ENCODE measurements at regions not wholly inside any gene's neighbourhood (a gene's known extent, or its start where the extent isn't known, plus 50 kb on each side); places are given as distances from the start of the nearest gene placed in this dataset.
"Not testable (repeated sequence)": the region's sequence is repeated elsewhere in the genome, so short reads cannot be mapped to it uniquely, and the experiment has no call there.

DNA sequence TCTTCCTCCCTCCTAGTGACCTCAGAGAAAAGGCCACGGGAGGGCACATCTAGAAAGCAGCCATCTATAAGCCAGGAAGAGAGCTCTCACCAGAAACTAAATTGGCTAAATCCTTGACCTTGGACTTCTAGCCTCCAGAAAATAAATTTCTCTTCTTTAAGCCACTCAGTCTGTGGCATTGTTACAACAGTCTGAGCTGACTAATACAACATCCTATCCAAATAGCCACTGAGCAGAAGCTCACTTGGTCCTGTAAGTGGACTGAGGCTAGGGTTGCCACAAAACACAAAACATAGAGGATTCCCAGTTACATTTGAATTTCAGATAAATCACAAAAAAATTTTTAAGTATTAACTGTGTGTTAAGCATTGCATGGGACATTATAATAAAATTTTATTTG lies 383.4 kb downstream of the MLLT3 start:
- DNase-seq (ENCODE audit: low spot score): no peak

DNA sequence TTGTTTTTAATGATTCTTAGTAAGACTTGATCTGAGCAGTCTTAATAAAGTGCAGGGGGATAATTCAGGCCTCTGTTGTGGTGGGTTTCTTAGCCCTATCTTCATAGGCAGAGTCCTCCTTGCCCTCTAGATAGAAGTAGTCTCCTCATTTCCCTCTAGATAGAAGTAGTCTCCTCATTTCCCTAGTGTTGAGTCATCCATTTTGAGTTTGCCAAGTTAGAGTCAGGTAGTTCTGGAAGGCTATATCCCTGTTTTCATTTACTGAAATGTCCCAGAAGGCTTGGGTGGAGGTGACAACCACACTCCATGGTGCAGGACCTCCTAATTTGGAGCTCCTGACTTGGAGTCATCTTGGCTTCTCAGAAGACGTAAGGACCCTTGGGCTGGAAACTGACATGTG lies 384.6 kb downstream of the MLLT3 start:
- DNase-seq (ENCODE audit: low spot score): no peak

DNA sequence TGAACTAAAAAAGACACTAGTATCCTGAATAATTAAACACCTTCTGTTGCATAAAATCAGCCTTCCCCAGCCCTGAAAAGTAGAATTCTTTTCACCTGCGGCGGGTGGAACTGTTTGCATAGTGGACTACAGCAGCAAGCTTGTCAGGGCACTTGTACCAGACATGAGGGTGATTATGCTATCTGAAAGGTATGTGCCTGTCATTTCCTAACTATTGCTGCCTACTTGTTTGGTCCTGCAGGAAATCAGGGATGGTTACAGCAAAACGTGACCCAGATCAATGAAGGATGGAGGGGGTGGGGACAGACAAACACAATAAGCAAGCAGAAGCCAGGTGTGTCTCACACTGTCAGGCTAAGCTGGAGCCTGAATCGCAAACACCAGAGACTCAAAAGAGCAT lies 385.6 kb downstream of the MLLT3 start:
- DNase-seq (ENCODE audit: low spot score): no peak

DNA sequence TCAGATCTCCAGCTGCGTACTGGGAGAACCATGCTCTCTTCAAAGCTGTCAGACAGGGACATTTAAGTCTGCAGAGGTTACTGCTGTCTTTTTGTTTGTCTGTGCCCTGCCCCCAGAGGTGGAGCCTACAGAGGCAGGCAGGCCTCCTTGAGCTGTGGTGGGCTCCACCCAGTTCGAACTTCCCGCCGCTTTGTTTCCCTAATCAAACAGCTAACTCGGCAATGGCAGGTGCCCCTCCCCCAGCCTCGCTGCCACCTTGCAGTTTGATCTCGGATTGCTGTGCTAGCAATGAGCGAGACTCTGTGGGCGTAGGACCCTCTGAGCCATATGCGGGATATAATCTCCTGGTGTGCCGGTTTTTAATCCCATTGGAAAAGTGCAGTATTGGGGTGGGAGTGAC lies 387.1 kb downstream of the MLLT3 start:
- not testable (repeated sequence) for DNase-seq (ENCODE audit: low spot score)

DNA sequence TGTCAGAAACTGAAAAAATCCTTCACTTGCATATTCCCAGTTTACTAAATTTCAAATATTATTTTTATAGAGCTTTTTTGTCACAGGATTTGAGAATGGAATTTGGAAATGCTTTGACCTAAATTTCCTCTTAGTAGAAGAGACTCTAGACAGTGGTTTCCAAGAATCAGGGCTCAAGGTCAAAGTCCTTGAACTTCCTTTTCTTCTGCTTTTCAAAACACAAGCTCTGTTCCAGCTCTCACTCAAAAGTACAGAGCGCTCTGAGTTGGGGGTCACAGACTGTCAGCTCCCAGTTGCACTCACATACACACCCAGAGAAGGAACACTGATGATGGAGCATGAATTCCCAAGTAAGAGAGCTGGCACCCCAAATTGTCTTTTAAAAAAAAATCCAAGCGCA lies 394.2 kb downstream of the MLLT3 start:
- DNase-seq (ENCODE audit: low spot score): no peak

DNA sequence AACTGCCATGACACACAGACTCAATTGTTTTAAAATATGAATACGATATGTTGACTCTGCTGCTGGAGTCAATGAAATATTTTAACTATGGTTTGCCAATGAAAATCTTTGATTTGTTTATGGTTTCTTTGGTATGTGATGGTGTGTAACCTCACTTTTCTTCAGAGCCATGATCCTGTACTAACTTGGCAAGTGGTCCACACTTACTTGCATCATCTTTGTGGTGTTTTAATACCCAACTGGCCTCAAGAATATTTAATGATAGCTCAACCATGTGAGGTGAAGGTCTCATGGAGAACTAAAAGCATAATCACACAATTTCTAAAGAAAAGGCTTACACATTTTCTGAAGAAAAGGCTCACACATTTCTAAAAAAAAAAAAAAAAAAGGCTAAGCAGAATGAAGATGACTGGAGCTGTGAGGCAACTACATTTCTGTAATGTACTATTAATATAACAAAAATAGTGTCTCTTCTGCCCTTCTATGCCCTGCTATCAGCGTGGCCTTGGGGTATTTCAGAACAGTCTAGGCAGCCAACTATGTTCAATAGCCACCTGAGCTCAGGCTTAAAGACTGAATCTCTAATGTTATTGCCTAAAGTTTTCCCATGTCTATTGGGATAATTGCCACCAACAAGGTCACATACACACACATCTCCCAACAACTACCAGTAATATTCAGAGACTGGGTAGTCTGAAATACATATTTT lies 395.0 kb downstream of the MLLT3 start:
- DNase-seq (ENCODE audit: low spot score): no peak

DNA sequence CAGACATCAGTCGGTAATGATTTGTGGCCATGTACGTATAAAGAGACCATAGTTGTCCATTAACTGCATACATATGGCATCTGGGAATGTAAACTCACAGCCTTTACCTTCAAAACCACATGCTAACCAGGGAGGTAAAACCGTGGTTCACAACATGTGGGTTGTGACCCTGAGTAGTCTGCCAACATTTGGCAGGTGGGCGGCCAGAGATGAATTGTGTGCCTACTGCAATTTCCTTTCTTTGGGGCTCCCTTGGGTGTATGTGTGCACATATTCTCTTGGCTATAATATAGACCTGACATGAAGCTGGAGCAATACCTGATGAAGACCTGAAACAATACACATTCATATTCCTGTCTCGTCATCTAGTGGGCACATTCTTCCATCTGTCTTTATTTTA lies 396.0 kb downstream of the MLLT3 start:
- no peak for DNase-seq (ENCODE audit: low spot score)

DNA sequence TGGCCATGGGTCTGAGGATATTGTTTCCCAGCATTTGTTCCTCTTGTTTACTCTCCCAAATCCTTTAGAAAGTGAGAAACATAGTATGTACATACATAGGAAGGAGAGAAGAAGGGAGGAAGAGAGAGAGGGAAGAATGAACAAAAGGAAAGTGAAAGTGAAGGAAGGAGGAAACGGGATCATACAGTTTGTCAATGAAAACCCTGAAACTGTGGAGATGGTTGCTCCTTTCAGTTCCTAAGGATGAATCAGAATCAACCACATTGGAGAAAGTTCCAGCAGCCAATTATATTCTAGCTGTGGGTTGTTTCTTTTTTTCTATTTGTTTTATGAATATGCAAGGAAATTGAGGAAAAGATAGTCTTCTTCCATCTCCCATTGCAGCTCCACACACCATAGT lies 396.5 kb downstream of the MLLT3 start:
- DNase-seq (ENCODE audit: low spot score): no peak

DNA sequence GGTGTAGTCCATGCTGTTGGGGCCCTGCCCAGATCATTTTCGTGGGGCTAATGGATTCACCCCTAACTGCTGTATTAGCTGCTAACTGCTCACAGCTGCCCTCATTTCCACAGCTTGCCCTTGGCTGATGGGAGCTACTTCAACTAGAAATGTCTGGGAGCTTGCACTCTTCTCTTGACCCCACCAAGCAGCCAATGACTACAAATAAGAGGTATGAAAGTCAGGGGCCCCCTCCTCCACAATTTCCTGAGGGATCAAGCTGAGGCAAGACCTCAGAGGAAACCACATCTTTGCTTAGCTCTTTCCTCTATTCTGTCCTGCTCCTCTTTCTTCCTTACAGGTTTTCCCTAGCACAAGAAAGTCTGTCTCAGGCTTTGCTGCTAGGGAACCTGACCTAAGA lies 397.5 kb downstream of the MLLT3 start:
- no peak for DNase-seq (ENCODE audit: low spot score)

DNA sequence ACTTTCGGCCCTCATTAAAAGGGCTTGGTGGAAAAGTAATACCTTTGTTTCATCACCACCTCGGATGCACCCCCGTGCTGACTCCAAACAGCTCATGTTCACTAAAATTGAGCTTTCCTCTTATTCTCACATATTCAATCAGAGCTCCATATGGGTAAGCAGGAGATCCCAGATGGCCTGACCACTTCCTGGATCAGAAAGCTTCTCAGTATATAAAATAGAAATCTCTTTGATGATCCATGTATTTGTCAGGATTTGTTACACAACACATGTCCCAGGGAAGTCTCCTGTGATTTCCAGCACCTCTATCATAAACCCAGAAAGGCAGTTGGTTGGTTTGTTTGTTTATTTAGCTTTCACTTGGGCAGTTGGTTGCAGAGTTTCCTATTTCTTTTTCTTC lies 402.0 kb downstream of the MLLT3 start:
- DNase-seq (ENCODE audit: low spot score): no peak

DNA sequence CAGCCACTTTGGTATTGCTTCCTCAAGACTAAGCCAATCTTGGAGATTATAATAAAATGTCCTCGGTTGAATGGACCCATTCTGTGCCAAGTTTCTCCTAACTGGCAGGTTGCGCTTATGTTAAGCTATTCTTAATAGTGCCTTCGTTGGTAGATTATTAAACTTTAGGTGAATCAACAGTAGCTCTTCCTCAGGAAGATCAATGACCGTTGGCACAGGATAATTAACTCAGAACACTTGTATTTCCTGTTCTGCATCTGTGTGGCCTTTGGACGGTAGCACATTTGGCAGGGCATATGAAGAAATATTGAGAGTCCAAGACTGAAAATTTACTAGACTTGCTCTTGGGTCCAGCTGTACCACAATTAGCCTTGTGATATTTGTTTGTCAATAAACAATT lies 402.9 kb downstream of the MLLT3 start:
- no peak for DNase-seq (ENCODE audit: low spot score)

DNA sequence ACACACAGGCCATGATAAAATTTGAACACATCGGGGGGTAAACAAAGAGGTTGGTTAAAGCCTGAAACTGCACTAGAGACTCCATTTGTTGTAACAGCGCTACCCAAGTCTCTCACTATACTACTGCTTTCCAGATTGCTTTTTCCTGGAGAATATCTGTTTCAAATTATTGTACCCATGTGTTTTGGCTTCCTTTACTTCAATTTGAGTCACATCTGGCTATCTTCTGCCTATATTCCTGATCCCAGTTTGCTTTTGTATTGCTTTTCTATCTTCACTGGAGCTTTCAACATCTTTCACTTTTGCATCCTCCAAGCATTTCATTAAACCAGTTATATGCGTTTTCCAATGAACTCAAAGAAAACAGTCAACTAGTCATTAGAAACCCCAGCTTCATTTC lies 404.7 kb downstream of the MLLT3 start:
- DNase-seq (ENCODE audit: low spot score): no peak

DNA sequence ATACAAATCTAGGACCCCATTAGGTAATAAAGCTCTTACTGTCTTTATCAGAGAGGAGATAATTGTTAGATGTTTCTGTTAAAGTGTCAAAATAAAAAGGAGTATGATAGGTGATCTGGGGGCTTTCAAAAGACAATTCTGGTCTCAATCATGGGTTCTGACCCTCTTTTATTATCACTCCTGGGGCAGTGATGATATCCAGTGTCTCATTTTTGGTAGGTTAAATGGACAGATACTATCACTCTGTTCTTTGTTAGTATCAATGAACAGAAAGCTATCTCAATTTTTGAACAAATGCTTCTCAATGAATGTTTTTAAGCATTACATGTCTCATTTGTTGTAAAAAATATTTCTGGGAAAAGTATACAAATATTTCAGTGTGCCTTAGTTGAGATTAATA lies 405.9 kb downstream of the MLLT3 start:
- no peak for DNase-seq (ENCODE audit: low spot score)

DNA sequence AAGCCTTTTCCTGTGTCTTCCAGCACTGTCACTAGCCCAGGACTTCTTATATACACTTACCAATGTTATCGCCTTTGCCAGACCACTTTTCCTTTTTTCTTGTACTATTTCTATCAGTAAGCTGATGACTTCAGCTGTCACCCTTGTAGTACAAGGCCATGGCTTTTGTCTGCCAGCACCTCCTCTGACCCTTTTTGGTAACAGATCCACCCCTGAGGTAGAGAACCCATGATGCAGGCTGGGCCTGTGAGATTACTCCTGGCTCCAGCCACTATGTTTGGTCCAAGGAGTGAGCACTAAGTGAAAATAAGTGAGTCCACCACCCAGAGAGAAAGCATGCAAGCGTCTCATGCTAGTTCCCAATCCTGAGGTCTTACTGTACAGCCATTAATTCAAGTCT lies 406.7 kb downstream of the MLLT3 start:
- no peak for DNase-seq (ENCODE audit: low spot score)

DNA sequence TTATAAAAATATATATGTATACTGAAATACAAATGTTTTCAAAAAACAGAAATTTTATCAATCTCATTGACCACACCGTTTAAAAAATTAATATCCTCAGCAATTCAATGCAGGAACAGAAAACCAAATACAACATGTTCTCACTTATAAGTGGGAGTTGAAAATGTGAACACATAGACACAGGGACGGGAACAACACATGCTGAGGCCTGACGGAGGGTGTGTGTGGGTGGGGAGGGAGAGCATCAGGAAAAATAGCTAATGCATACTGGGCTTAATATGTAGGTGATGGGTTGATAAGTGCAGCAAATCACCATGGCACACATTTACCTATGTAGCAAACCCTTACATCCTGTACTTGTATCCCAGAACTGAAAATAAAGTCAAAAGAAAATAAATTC lies 409.5 kb downstream of the MLLT3 start:
- no peak for DNase-seq (ENCODE audit: low spot score)

DNA sequence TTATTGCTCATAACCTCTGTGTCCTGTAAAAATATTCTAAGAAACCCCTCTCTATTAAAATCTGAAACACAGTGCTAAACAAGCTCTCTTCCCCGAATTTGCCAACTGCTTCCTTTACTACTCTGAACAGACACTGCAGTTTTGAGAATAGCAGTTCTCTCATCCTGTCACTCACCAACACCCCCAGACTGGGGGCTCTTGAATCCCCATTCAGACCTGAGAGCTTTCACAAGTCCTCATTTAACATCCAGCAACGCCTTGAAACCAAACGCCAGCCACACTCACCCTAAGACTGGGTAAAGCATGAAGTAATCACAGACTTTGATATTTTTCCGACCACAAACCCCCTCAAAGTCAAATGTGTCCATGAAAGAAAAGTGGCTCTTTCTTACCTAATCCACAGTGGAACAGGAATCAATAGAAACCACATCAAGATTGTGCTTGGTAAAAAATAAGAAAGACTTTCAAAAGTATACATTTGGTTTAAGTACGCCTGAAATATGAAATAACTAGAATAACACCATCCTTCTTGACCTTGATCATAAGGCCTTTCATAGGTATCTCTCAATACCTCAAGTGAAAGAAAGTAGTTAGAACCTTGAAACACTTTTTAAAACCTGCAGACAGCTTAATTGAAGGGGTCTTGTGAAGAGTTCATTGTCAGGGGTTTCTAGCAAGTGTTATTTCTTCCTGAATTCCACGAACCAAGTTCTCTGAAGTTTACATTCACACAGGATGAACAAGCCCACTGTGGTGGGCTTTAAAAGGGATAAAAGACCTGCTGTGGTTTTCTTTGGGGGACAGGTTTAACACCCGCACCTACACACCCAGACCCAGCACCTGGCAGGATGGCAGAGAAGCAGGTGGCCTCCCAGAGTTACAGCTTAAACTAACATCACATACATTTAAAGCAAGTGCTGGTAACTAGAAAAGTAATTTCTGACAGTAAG lies 412.6 kb downstream of the MLLT3 start:
- DNase-seq (ENCODE audit: low spot score): no peak

DNA sequence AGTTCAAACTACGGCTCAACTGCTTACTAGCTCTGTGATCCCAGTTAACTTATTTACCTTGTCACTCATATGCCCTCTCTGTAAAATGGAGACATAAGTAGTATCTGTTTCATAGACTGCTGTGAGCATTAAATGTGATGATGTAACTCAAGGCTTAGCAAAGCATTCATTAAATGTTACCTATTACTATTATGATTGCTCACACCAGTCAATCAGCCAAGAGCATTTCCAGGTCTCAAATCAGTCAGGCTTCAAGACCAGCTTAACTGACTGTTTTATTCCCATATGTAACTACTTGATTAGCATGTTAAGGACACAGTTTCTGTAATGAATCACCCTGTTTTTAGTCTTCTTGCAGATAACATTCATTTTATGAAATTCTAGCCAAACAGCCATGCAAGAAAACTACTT lies 413.3 kb downstream of the MLLT3 start:
- no peak for DNase-seq (ENCODE audit: low spot score)

DNA sequence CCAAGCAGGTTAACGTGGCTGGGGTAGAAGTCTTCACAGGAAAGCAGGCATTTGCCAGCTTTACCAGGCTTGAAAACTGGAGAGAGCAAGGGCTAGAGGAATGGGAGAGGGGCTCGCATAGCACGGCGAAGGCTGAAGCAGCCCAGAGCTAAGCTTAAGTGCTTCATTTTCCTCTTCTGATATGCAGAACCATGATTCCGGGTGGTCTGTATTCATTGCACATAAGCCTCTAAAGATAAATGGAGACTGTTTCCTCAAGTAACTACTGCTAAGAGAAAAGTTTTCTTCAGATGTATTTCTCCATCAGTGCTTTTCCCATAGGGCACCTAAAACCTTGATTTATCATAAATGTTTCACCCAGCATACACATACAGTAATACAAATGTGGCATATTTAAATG lies 414.1 kb downstream of the MLLT3 start:
- DNase-seq (ENCODE audit: low spot score): no peak

DNA sequence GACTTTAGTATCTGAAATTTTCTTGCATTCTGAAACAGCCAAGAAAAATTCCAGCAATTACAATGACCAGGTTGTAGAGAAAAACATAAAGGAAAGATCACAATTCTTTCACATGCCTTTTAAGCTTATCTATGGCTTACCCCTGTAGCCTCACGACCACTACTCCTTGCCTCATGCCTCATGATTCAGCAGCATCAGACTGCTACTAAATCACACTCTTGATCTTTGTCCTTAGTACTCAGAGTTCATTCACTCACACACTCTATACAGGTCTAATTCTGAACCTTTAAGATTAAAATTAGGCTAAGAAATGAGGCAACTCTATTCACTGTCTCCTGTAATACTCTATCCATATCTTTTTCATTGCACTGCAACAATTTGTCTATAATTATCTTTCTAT lies 415.1 kb downstream of the MLLT3 start:
- no peak for DNase-seq (ENCODE audit: low spot score)

DNA sequence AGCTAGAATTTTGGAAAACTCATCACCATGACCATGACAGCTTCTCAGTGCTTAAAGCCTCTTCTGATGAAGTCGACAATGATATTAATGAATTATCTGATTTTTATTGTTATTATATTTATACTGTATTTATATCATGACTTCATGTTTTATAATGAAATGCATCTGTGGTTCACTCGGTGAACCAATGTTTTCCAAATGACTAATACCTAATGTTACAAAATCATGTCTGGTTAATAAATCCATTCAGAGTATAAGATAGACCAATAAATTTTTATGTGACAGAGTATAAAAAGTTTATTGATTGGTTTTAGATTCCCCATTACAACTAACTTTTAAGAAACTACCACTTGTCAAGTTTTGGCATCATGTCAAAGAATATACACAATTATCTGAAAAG lies 416.5 kb downstream of the MLLT3 start:
- DNase-seq (ENCODE audit: low spot score): no peak

DNA sequence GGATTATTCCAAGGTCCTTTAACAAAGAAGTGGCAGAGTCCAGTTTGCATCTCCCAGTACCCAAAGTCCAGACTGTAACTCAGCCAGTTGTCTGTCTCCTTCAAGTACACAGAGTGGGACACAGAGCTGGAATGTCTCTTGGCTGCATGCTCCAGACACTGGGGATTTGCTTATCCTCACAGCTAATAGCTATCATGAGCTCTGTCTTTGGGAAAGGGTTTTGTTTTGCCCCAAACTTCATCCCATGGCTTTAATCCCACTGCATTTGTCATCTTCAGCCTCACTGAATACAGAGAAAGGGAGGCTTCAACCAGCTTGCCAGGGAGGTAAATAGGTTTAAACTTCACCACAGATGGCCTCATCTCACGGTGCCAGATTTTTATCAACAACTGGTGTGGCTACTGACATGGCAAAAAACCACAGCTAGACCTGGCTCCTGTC lies 412.2 kb upstream of the SLC24A2 start:
- DNase-seq (ENCODE audit: low spot score): no peak

DNA sequence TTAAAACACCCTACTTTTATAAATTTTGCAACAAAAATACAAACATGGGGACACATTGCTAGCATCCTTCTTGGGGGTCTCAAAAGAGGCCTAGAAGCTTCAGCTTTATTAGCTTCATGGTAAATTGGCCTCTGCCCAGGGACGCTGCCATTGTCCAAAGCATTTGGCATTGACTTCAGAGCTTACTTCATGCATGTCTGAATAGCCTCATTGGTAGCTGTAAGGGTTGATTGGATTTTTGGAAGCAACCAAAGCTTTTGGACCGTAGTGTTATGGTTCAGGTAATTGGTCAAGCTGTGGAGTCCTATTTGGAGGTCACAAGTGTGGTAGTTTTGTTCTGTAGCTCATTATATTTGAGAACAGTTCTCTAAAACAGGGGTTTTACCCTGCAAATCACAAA lies 411.7 kb upstream of the SLC24A2 start:
- no peak for DNase-seq (ENCODE audit: low spot score)

DNA sequence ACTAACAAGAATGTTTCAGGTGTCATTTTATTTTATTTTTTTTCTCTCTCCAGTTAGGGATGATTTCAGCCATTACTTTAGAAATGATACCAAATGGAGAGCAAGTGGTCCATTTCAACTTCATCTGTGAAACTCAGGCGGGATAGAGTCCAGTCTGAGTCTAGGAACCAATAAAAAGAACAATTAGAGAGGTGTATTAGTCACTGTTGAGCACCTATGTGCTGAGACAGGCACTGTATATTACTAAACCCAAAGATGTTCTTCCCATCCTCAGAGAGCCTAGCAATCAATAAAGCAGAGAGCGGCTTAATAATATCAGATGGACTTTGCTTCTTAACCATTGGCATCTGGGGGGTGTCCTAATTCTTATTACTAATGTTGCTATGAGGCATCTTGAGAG lies 410.3 kb upstream of the SLC24A2 start:
- DNase-seq (ENCODE audit: low spot score): no peak

Measured in SW480 (cell line).